H1 (cell line): ENCODE measurements at regions not wholly inside any gene's neighbourhood (a gene's known extent, or its start where the extent isn't known, plus 50 kb on each side); places are given as distances from the start of the nearest gene placed in this dataset.

ENCODE experiments used
- EP300 ChIP-seq, 2 experiments: IDR thresholded peaks; 1 replicate in 1 of 2; 2 replicates in 1 of 2; pipeline ENCODE4 v1.6.1; 2011 to 2012; ENCODE audit warnings: low read depth in 2 of 2, low read length in 2 of 2, mild to moderate bottlenecking in 2 of 2, borderline replicate concordance in 1 of 2, inconsistent platforms in 1 of 2, moderate library complexity in 1 of 2
- POLR2AphosphoS5 ChIP-seq: IDR thresholded peaks from 2 replicates; pipeline ENCODE4 v1.6.1; 2011; ENCODE audit warnings: low read depth, low read length

GRCh38 chr3:8077126-8077525 lies 424.5 kb upstream of the LMCD1 start (continued):
- no peak for TF ChIP-seq POLR2AphosphoS5
- TF ChIP-seq EP300 (IDR thresholded peaks at IDR 0.05; ENCODE audit: borderline replicate concordance in 1 of 2, low read depth in 2 of 2, low read length in 2 of 2) = no peak
